NB4 (cell line): ENCODE measurements at regions not wholly inside any gene's neighbourhood (a gene's known extent, or its start where the extent isn't known, plus 50 kb on each side); places are given as distances from the start of the nearest gene placed in this dataset.

Source experiments
- DNase-seq: peaks from one replicate; pipeline ENCODE4 v3.0.0; 2010; ENCODE audit warnings: low read depth
- H3K4me3 ChIP-seq: one replicate; pipeline ENCODE4 v1.5.1; 2011; ENCODE audit warnings: mild to moderate bottlenecking, low read depth, low read length, moderate library complexity
- CTCF ChIP-seq: IDR thresholded peaks from one replicate; pipeline ENCODE4 v1.5.1; 2012; ENCODE audit warnings: low read depth, low read length
- MAX ChIP-seq: IDR thresholded peaks from 2 replicates; pipeline ENCODE4 v1.6.1; 2011; ENCODE audit warnings: low read depth, low read length
- MYC ChIP-seq: IDR thresholded peaks from 2 replicates; pipeline ENCODE4 v1.6.1; 2011; ENCODE audit warnings: low read depth, low read length
- POLR2A ChIP-seq: IDR thresholded peaks from 2 replicates; pipeline ENCODE4 v1.6.1; 2011; ENCODE audit warnings: mild to moderate bottlenecking; ENCODE audit not compliant: insufficient read length; ENCODE audit errors: extremely low read depth

- no peak for DNase-seq
- no peak overlapping the region for H3K4me3 ChIP-seq
- TF ChIP-seq CTCF (no peak), MYC (no peak), POLR2A (no peak), MAX (no peak)
Observed at GRCh38 chr4:41430792-41431191, 107.2 kb upstream of the LIMCH1 start.

GRCh38 chr4:41431276-41431675, 106.7 kb upstream of the LIMCH1 start:
- TF ChIP-seq POLR2A (no peak), CTCF (no peak), MYC (no peak), MAX (no peak)
- DNase-seq, result no peak
- no peak overlapping the region for H3K4me3 ChIP-seq

- TF ChIP-seq POLR2A (no peak), MAX (no peak), MYC (no peak), CTCF (no peak)
- no peak for DNase-seq
- H3K4me3 ChIP-seq, result no peak overlapping the region
Observed at GRCh38 chr4:41432219-41432618, 105.7 kb upstream of the LIMCH1 start.

- no peak overlapping the region for H3K4me3 ChIP-seq
- TF ChIP-seq MYC (no peak), MAX (no peak), POLR2A (no peak), CTCF (no peak)
- DNase-seq, result no peak
Observed at GRCh38 chr4:41432881-41433280, 105.1 kb upstream of the LIMCH1 start.

- TF ChIP-seq POLR2A (no peak), CTCF (no peak), MAX (no peak), MYC (no peak)
- no peak overlapping the region for H3K4me3 ChIP-seq
- DNase-seq, result no peak
Observed at GRCh38 chr4:41433361-41433760, 104.6 kb upstream of the LIMCH1 start.

- DNase-seq, result no peak
- TF ChIP-seq MYC (no peak), POLR2A (no peak), CTCF (no peak), MAX (no peak)
- H3K4me3 ChIP-seq, result no peak overlapping the region
Observed at GRCh38 chr4:41435510-41435909, 102.4 kb upstream of the LIMCH1 start.
